IMR-90 (cell line): ENCODE measurements at regions not wholly inside any gene's neighbourhood (a gene's known extent, or its start where the extent isn't known, plus 50 kb on each side); places are given as distances from the start of the nearest gene placed in this dataset.

Experiments used
- ATAC-seq: fragments of 200-7000 bp; cut with Tn5 transposase; 2 replicates; pipeline ENCODE4 v1.9.1; 2020; ENCODE audit warnings: low read depth, mild to moderate bottlenecking, moderate library complexity
- BruUV-seq: library from RNA; stranded (reverse); fragments of 400-500 nt; replicated peaks from 2 replicates; lab custom pipeline; 2021; lab: Mats Ljungman, UMichigan
- CTCF ChIA-PET: fragments of 300-600 bp; formaldehyde crosslinking; extraction: SDS; loops from one replicate; lab custom pipeline; 2021; ENCODE audit warnings: antibody characterized with exemption; lab: Yijun Ruan, JAX
- POLR2A ChIA-PET: fragments of 300-600 bp; sonication (Branson Sonifier 250); formaldehyde crosslinking; loops from one replicate; lab custom pipeline; 2022; ENCODE audit warnings: antibody characterized with exemption; ENCODE audit not compliant: unreplicated experiment; lab: Charles Lee
- DNase-seq: peaks from one replicate; pipeline ENCODE4 v3.0.0; 2013
- H2AFZ ChIP-seq: replicated peaks from 2 replicates; pipeline ENCODE3; 2013; ENCODE audit warnings: low read length, mild to moderate bottlenecking; ENCODE audit not compliant: poor library complexity
- H2AK5ac ChIP-seq: 2 replicates; pipeline ENCODE4 v1.6.1; 2013; ENCODE audit warnings: low read depth, low read length, inconsistent platforms
- H2AK9ac ChIP-seq: replicated peaks from 2 replicates; pipeline ENCODE3; 2013; ENCODE audit warnings: mild to moderate bottlenecking, low read depth, low read length, moderate library complexity; ENCODE audit not compliant: poor library complexity
- H2BK120ac ChIP-seq: 2 replicates; pipeline ENCODE4 v1.6.1; 2013; ENCODE audit warnings: low read depth, low read length, inconsistent platforms
- H2BK15ac ChIP-seq: 3 replicates; pipeline ENCODE4 v1.6.1; 2013; ENCODE audit warnings: low read depth, low read length, inconsistent platforms
- H2BK20ac ChIP-seq: 2 replicates; pipeline ENCODE4 v1.6.1; 2013; ENCODE audit warnings: low read depth, mild to moderate bottlenecking, inconsistent platforms, low read length, moderate library complexity
- H2BK5ac ChIP-seq: 2 replicates; pipeline ENCODE4 v1.6.1; 2013; ENCODE audit warnings: mild to moderate bottlenecking, low read depth, low read length, inconsistent platforms; ENCODE audit not compliant: poor library complexity, severe bottlenecking
- H3K14ac ChIP-seq: replicated peaks from 2 replicates; pipeline ENCODE4 v1.6.1; 2013; ENCODE audit warnings: low read depth, low read length, inconsistent platforms
- H3K18ac ChIP-seq: 2 replicates; pipeline ENCODE4 v1.6.1; 2013; ENCODE audit warnings: low read depth, low read length, control low read depth
- H3K23ac ChIP-seq: 2 replicates; pipeline ENCODE4 v1.6.1; 2013; ENCODE audit warnings: low read depth, low read length, inconsistent platforms
- H3K27ac ChIP-seq: 2 replicates; pipeline ENCODE4 v1.5.1; 2013; ENCODE audit warnings: mild to moderate bottlenecking, control low read depth, low read length; ENCODE audit not compliant: insufficient read depth
- H3K27me3 ChIP-seq: 2 replicates; pipeline ENCODE4 v1.6.1; 2013; ENCODE audit warnings: low read length; ENCODE audit not compliant: control insufficient read depth, insufficient read depth
- H3K36me3 ChIP-seq: 2 replicates; pipeline ENCODE4 v1.6.1; 2013; ENCODE audit warnings: low read length, mixed read lengths; ENCODE audit not compliant: control insufficient read depth, insufficient read depth
- H3K4ac ChIP-seq: 2 replicates; pipeline ENCODE4 v1.6.1; 2013; ENCODE audit warnings: low read depth, low read length, inconsistent platforms
- H3K4me1 ChIP-seq: 2 replicates; pipeline ENCODE4 v1.6.1; 2013; ENCODE audit warnings: low read length, mixed read lengths; ENCODE audit not compliant: control insufficient read depth, insufficient read depth
- H3K4me2 ChIP-seq: 2 replicates; pipeline ENCODE4 v1.6.1; 2013; ENCODE audit warnings: low read depth, mild to moderate bottlenecking, control low read depth, low read length, moderate library complexity
- H3K4me3 ChIP-seq: 2 replicates; pipeline ENCODE4 v1.5.1; 2013; ENCODE audit warnings: low read depth, mild to moderate bottlenecking, control low read depth, low read length, moderate library complexity; ENCODE audit not compliant: insufficient read depth
- H3K56ac ChIP-seq: 2 replicates; pipeline ENCODE4 v1.6.1; 2013; ENCODE audit warnings: low read length, inconsistent platforms; ENCODE audit not compliant: insufficient read depth; ENCODE audit errors: extremely low read depth
- H3K79me1 ChIP-seq, 2 experiments: 2 replicates each; pipeline ENCODE4 v1.6.1; 2013; ENCODE audit warnings: low read length in 2 of 2, inconsistent platforms in 1 of 2, low read depth in 1 of 2
- H3K9ac ChIP-seq: 2 replicates; pipeline ENCODE4 v1.6.1; 2013; ENCODE audit warnings: low read depth, low read length, control low read depth
- H3K9me1 ChIP-seq: 2 replicates; pipeline ENCODE4 v1.6.1; 2013; ENCODE audit warnings: low read length, inconsistent platforms; ENCODE audit not compliant: insufficient read depth
- H3K9me3 ChIP-seq: 2 replicates; pipeline ENCODE4 v1.6.1; 2013; ENCODE audit warnings: low read length; ENCODE audit not compliant: control insufficient read depth, insufficient read depth
- H4K20me1 ChIP-seq: 2 replicates; pipeline ENCODE4 v1.6.1; 2013; ENCODE audit warnings: low read length, inconsistent platforms; ENCODE audit not compliant: insufficient read depth
- H4K5ac ChIP-seq: 2 replicates; pipeline ENCODE4 v1.6.1; 2013; ENCODE audit warnings: mild to moderate bottlenecking, low read depth, low read length, control low read depth
- H4K8ac ChIP-seq, 2 experiments: 2 replicates each; pipeline ENCODE4 v1.6.1; 2013; ENCODE audit warnings: low read depth in 2 of 2, low read length in 2 of 2, control low read depth in 1 of 2, inconsistent platforms in 1 of 2
- H4K91ac ChIP-seq: 2 replicates; pipeline ENCODE4 v1.6.1; 2013; ENCODE audit warnings: low read depth, low read length, inconsistent platforms; ENCODE audit not compliant: insufficient read depth
- BHLHE40 ChIP-seq: fragments of 150-350 bp; IDR thresholded peaks from 2 replicates; pipeline ENCODE4 v1.6.1; 2016; ENCODE audit warnings: mild to moderate bottlenecking, low read depth, low read length
- CEBPB ChIP-seq: IDR thresholded peaks from 2 replicates; pipeline ENCODE4 v1.6.1; 2012; ENCODE audit warnings: low read depth, low read length, improper control_type of control experiment
- CHD1 ChIP-seq: IDR thresholded peaks from 2 replicates; pipeline ENCODE4 v1.6.1; 2012; ENCODE audit warnings: low read depth, low read length, improper control_type of control experiment
- CTCF ChIP-seq: conservative IDR thresholded peaks from 2 replicates; pipeline ENCODE4 v1.5.1; 2012; ENCODE audit warnings: mild to moderate bottlenecking, low read depth, low read length, improper control_type of control experiment
- MAFK ChIP-seq: IDR thresholded peaks from 2 replicates; pipeline ENCODE4 v1.6.1; 2012; ENCODE audit warnings: low read depth, low read length, improper control_type of control experiment
- MAZ ChIP-seq: IDR thresholded peaks from 2 replicates; pipeline ENCODE4 v1.6.1; 2012; ENCODE audit warnings: low read depth, mild to moderate bottlenecking, low read length, improper control_type of control experiment, moderate library complexity, borderline replicate concordance
- MXI1 ChIP-seq: IDR thresholded peaks from 2 replicates; pipeline ENCODE4 v1.6.1; 2012; ENCODE audit warnings: low read depth, mild to moderate bottlenecking, low read length, moderate library complexity, borderline replicate concordance
- NFE2L2 ChIP-seq: fragments of 150-350 bp; IDR thresholded peaks from 2 replicates; pipeline ENCODE4 v1.6.1; 2016; ENCODE audit warnings: low read depth, mild to moderate bottlenecking, low read length
- POLR2A ChIP-seq: IDR thresholded peaks from 2 replicates; pipeline ENCODE4 v1.6.1; 2012; ENCODE audit warnings: mild to moderate bottlenecking, low read depth, low read length
- RAD21 ChIP-seq: IDR thresholded peaks from 2 replicates; pipeline ENCODE4 v1.6.1; 2012; ENCODE audit warnings: low read length, improper control_type of control experiment
- RCOR1 ChIP-seq: IDR thresholded peaks from 2 replicates; pipeline ENCODE4 v1.6.1; 2012; ENCODE audit warnings: mild to moderate bottlenecking, low read length, improper control_type of control experiment; ENCODE audit not compliant: insufficient replicate concordance
- RFX5 ChIP-seq: IDR thresholded peaks from 2 replicates; pipeline ENCODE4 v1.8.0; 2012; ENCODE audit warnings: low read depth, mild to moderate bottlenecking, low read length, moderate library complexity
- SMC3 ChIP-seq: fragments of 150-350 bp; IDR thresholded peaks from 2 replicates; pipeline ENCODE4 v1.6.1; 2016; ENCODE audit warnings: low read depth, mild to moderate bottlenecking, antibody characterized with exemption, low read length, moderate library complexity
- USF2 ChIP-seq: fragments of 150-350 bp; IDR thresholded peaks from 2 replicates; pipeline ENCODE4 v1.6.1; 2017; ENCODE audit warnings: mild to moderate bottlenecking, antibody characterized with exemption, low read length, low read depth
- WGBS, 2 experiments: methylation state at CpG; one replicate each; pipeline versions ENCODE4 v1.1.5 to v1.1.7; 2013; ENCODE audit warnings: missing lambda C conversion rate in 2 of 2; ENCODE audit not compliant: insufficient read length in 1 of 2; ENCODE audit errors: extremely low coverage in 2 of 2; 5-methylcytosine and 5-hydroxymethylcytosine counted together
- dilution Hi-C: fragments of 300-500 bp; cut with HindIII; formaldehyde crosslinking; loops from one replicate; pipeline ENCODE4 v1.14.3; 2018; ENCODE audit warnings: low sequenced_read_pairs; ENCODE audit not compliant: unreplicated experiment
- in situ Hi-C: fragments of 300-500 bp; cut with MboI; formaldehyde crosslinking; loops from 3 replicates; pipeline ENCODE4 v1.14.3; 2019; ENCODE audit warnings: low sequenced_read_pairs, inconsistent platforms, mixed read lengths
- intact Hi-C: fragments of 100-400 bp; cut with micrococcal nuclease; formaldehyde crosslinking; loops from 2 replicates; pipeline ENCODE4 v1.10.0; 2022

GRCh38 chr5:125041798-125042197 is 295.4 kb upstream of the ZNF608 start:
- in situ Hi-C loops, result no loop called here
- Histone ChIP-seq H2BK5ac (no peak overlapping the region), H3K79me1 (no peaks in the 10 kb centered on the region), H3K18ac (peak overlapping the region; percentile 66; the same call in 1 of the 2 replicates), H2BK15ac (peak overlapping the region; percentile 18; the same call in 2 of the 3 replicates), H4K5ac (peak overlapping the region; percentile 16; the same call in 1 of the 2 replicates), H4K91ac (no peak overlapping the region), H3K36me3 (no peaks in the 10 kb centered on the region), H4K8ac (no peak overlapping the region), H3K4me3 (no peak overlapping the region), H4K20me1 (no peaks in the 10 kb centered on the region), H2AFZ (no peak overlapping the region), H2AK9ac (no peak overlapping the region), H3K14ac (no peak overlapping the region), H3K4ac (no peak overlapping the region), H3K27me3 (no peaks in the 10 kb centered on the region), H3K9me1 (peaks cover 5% of the 10 kb centered on the region; the same call in 1 of the 2 replicates), H3K23ac (no peak overlapping the region), H3K27ac (no peak overlapping the region), H3K4me2 (no peak overlapping the region), H2BK20ac (peak overlapping the region; percentile 1; the same call in 1 of the 2 replicates), H3K56ac (no peak overlapping the region), H2BK120ac (no peak overlapping the region), H3K4me1 (peaks cover 13% of the 10 kb centered on the region; the same call in 1 of the 2 replicates), H2AK5ac (no peak overlapping the region), H3K9ac (no peak overlapping the region), H3K9me3 (no peaks in the 10 kb centered on the region)
- POLR2A ChIA-PET, result no interaction called here
- CTCF ChIA-PET, result no interaction called here
- no TSS peak for BruUV-seq
- ATAC-seq, result no peak
- TF ChIP-seq CEBPB, result no peak
- no peak for TF ChIP-seq USF2
- TF ChIP-seq RFX5, result no peak
- TF ChIP-seq MXI1, result no peak
- TF ChIP-seq RAD21, result no peak
- no peak for TF ChIP-seq POLR2A
- TF ChIP-seq SMC3, result no peak
- no peak for TF ChIP-seq MAZ
- TF ChIP-seq MAFK, result no peak
- no peak for TF ChIP-seq RCOR1
- TF ChIP-seq BHLHE40, result no peak
- no peak for TF ChIP-seq CHD1
- TF ChIP-seq CTCF, result no peak
- no peak for TF ChIP-seq NFE2L2
- intact Hi-C loops, result loop anchor here (1.0 kb wide), 1 partner anchor 35 kb away; no protein-coding TSS in a partner anchor
- dilution Hi-C loops, result no loop called here
- no peak for DNase-seq
- WGBS, 2 experiments, result no CpG with 5 or more reads among the region's 2 CpGs
